Naive thymus-derived CD8-positive, alpha-beta T cell (primary cell): ENCODE measurements at regions not wholly inside any gene's neighbourhood (a gene's known extent, or its start where the extent isn't known, plus 50 kb on each side); places are given as distances from the start of the nearest gene placed in this dataset.

Source experiments
- ATAC-seq, 2 donors: fragments of 150-1000 bp; cut with Tn5 transposase in 1 of 2; sonication (Bioruptor Pico), chemical (Tn5 transposase) in 1 of 2; 1 replicate in 1 of 2; 2 replicates in 1 of 2; pipeline ENCODE4 v1.10.0; 2021; ENCODE audit warnings: mild to moderate bottlenecking in 2 of 2, moderate library complexity in 2 of 2
- POLR2A ChIA-PET: fragments of 350-600 bp; sonication (Branson Sonifier 250); formaldehyde crosslinking; loops from one replicate; lab custom pipeline; 2021; ENCODE audit warnings: antibody characterized with exemption; lab: Charles Lee
- DNase-seq, 10 donors: peaks; one replicate each; pipeline versions ENCODE4 v3.0.0 to v3.0.0-alpha.2; 2020 to 2022
- H3K27ac Mint-ChIP-seq, 10 donors: one replicate each; pipeline ENCODE4 v1.8.0; 2020 to 2022; ENCODE audit warnings: mild to moderate bottlenecking in 10 of 10, mixed read lengths in 10 of 10, moderate library complexity in 4 of 10, inconsistent platforms in 1 of 10
- H3K27me3 Mint-ChIP-seq, 5 donors: one replicate each; pipeline ENCODE4 v1.8.0; 2021 to 2022; ENCODE audit warnings: mixed read lengths in 5 of 5
- H3K36me3 Mint-ChIP-seq, 3 donors: one replicate each; pipeline ENCODE4 v1.8.0; 2020 to 2022; ENCODE audit warnings: mixed read lengths in 3 of 3, mild to moderate bottlenecking in 2 of 3, inconsistent platforms in 1 of 3
- H3K4me1 Mint-ChIP-seq, 4 donors: one replicate each; pipeline ENCODE4 v1.8.0; 2021 to 2022; ENCODE audit warnings: mixed read lengths in 4 of 4
- H3K4me3 Mint-ChIP-seq, 10 donors: one replicate each; pipeline ENCODE4 v1.8.0; 2020 to 2022; ENCODE audit warnings: mild to moderate bottlenecking in 10 of 10, mixed read lengths in 10 of 10, moderate library complexity in 6 of 10, inconsistent platforms in 1 of 10
- H3K9me3 Mint-ChIP-seq, 9 donors: one replicate each; pipeline ENCODE4 v1.8.0; 2020 to 2022; ENCODE audit warnings: mixed read lengths in 9 of 9, mild to moderate bottlenecking in 3 of 9, inconsistent platforms in 1 of 9, moderate library complexity in 1 of 9

- Mint-ChIP-seq H3K4me1 (peaks cover 0 to 4% (median 0%) of the 10 kb centered on the region in 4 donors), H3K27me3 (no peaks in the 10 kb centered on the region), H3K36me3 (peaks cover 15 to 76% (median 28%) of the 10 kb centered on the region in 3 donors), H3K9me3 (no peaks in the 10 kb centered on the region), H3K27ac (no peak overlapping the region), H3K4me3 (no peak overlapping the region)
- ATAC-seq: no peak
- POLR2A ChIA-PET: no interaction called here
- no peak for DNase-seq
Measured at GRCh38 chr4:122203407-122203806, 51.3 kb downstream of the BLTP1 start.

- ATAC-seq: no peak
- H3K27ac Mint-ChIP-seq: no peak overlapping the region
Measured at GRCh38 chr4:122205687-122206086, 53.6 kb downstream of the BLTP1 start.

GRCh38 chr4:122212880-122213279 lies 60.7 kb downstream of the BLTP1 start:
- DNase-seq (peak in 2 of 10 donors; percentile 1), ATAC-seq (no peak)
- H3K27ac Mint-ChIP-seq: peak overlapping the region in 3 of 10 donors; percentile 43 to 54 (median 53)
- peaks cover 0 to 4% (median 0%) of the 10 kb centered on the region in 9 donors for H3K9me3 Mint-ChIP-seq
- H3K4me1 Mint-ChIP-seq: peaks cover 3 to 13% (median 9%) of the 10 kb centered on the region in 4 donors
- H3K36me3 Mint-ChIP-seq: peaks cover 14 to 63% (median 37%) of the 10 kb centered on the region in 3 donors
- no peak overlapping the region for H3K4me3 Mint-ChIP-seq
- no peaks in the 10 kb centered on the region for H3K27me3 Mint-ChIP-seq
- POLR2A ChIA-PET: interaction anchor here (0.7 kb wide), 1 partner anchor 10 kb away, joined by 3 read pairs; no protein-coding TSS in a partner anchor

More at GRCh38 chr4:122205687-122206086, 53.6 kb downstream of the BLTP1 start:
- Mint-ChIP-seq H3K4me3 (no peak overlapping the region), H3K27me3 (no peaks in the 10 kb centered on the region), H3K36me3 (peaks cover 15 to 70% (median 29%) of the 10 kb centered on the region in 3 donors), H3K9me3 (no peaks in the 10 kb centered on the region), H3K4me1 (peaks cover 0 to 4% (median 0%) of the 10 kb centered on the region in 4 donors)
- POLR2A ChIA-PET: no interaction called here
- no peak for DNase-seq

- ATAC-seq (no peak), DNase-seq (peak in 1 of 10 donors; percentile 2)
- POLR2A ChIA-PET: interaction anchor here (0.6 kb wide), 1 partner anchor 1192 kb away, joined by 3 read pairs; no protein-coding TSS in a partner anchor
- H3K4me3 Mint-ChIP-seq: no peak overlapping the region
- peaks cover 0 to 4% (median 0%) of the 10 kb centered on the region in 9 donors for H3K9me3 Mint-ChIP-seq
- no peaks in the 10 kb centered on the region for H3K27me3 Mint-ChIP-seq
- H3K36me3 Mint-ChIP-seq: peaks cover 18 to 72% (median 31%) of the 10 kb centered on the region in 3 donors
- no peak overlapping the region for H3K27ac Mint-ChIP-seq
- peaks cover 3 to 18% (median 9%) of the 10 kb centered on the region in 4 donors for H3K4me1 Mint-ChIP-seq
Measured at GRCh38 chr4:122218762-122219161, 66.6 kb downstream of the BLTP1 start.

GRCh38 chr4:122219356-122219755 lies 67.2 kb downstream of the BLTP1 start:
- Mint-ChIP-seq H3K4me1 (peaks cover 3 to 18% (median 9%) of the 10 kb centered on the region in 4 donors), H3K36me3 (peaks cover 18 to 76% (median 31%) of the 10 kb centered on the region in 3 donors), H3K4me3 (no peak overlapping the region), H3K27ac (peak overlapping the region in 1 of 10 donors; percentile 47), H3K9me3 (peaks cover 0 to 4% (median 0%) of the 10 kb centered on the region in 9 donors), H3K27me3 (no peaks in the 10 kb centered on the region)
- DNase-seq (no peak), ATAC-seq (no peak)
- POLR2A ChIA-PET: no interaction called here

- Mint-ChIP-seq H3K4me1 (peaks cover 3 to 18% (median 9%) of the 10 kb centered on the region in 4 donors), H3K4me3 (no peak overlapping the region), H3K36me3 (peaks cover 12 to 80% (median 19%) of the 10 kb centered on the region in 3 donors), H3K27me3 (no peaks in the 10 kb centered on the region), H3K27ac (peak overlapping the region in 1 of 10 donors; percentile 69), H3K9me3 (no peaks in the 10 kb centered on the region)
- DNase-seq: peak in 2 of 10 donors; percentile 7 to 11
- peak in 1 of 2 donors; percentile 45 for ATAC-seq
- POLR2A ChIA-PET: no interaction called here
Measured at GRCh38 chr4:122221322-122221721, 69.2 kb downstream of the BLTP1 start.

- DNase-seq: peak in 2 of 10 donors; percentile 3 to 6
- peaks cover 0 to 8% (median 2%) of the 10 kb centered on the region in 4 donors for H3K4me1 Mint-ChIP-seq
- H3K27me3 Mint-ChIP-seq: no peaks in the 10 kb centered on the region
- H3K36me3 Mint-ChIP-seq: peaks cover 7 to 77% (median 14%) of the 10 kb centered on the region in 3 donors
- ATAC-seq: no peak
- H3K27ac Mint-ChIP-seq: no peak overlapping the region
- H3K9me3 Mint-ChIP-seq: no peaks in the 10 kb centered on the region
- POLR2A ChIA-PET: no interaction called here
- no peak overlapping the region for H3K4me3 Mint-ChIP-seq
Measured at GRCh38 chr4:122224348-122224747, 72.2 kb downstream of the BLTP1 start.

GRCh38 chr4:122227202-122227601 lies 75.1 kb downstream of the BLTP1 start:
- Mint-ChIP-seq H3K4me1 (no peaks in the 10 kb centered on the region), H3K27me3 (no peaks in the 10 kb centered on the region), H3K9me3 (no peaks in the 10 kb centered on the region), H3K27ac (no peak overlapping the region), H3K4me3 (no peak overlapping the region), H3K36me3 (peaks cover 0 to 81% (median 23%) of the 10 kb centered on the region in 3 donors)
- POLR2A ChIA-PET: no interaction called here
- ATAC-seq (no peak), DNase-seq (no peak)

GRCh38 chr4:122229857-122230256 lies 77.7 kb downstream of the BLTP1 start:
- POLR2A ChIA-PET: no interaction called here
- peaks cover 0 to 3% (median 0%) of the 10 kb centered on the region in 4 donors for H3K4me1 Mint-ChIP-seq
- no peak overlapping the region for H3K4me3 Mint-ChIP-seq
- H3K27ac Mint-ChIP-seq: peak overlapping the region in 1 of 10 donors; percentile 73
- H3K36me3 Mint-ChIP-seq: peaks cover 0 to 79% (median 32%) of the 10 kb centered on the region in 3 donors
- H3K27me3 Mint-ChIP-seq: no peaks in the 10 kb centered on the region
- no peak for DNase-seq
- ATAC-seq: no peak
- no peaks in the 10 kb centered on the region for H3K9me3 Mint-ChIP-seq

GRCh38 chr4:122232633-122233032 lies 80.5 kb downstream of the BLTP1 start:
- no peaks in the 10 kb centered on the region for H3K9me3 Mint-ChIP-seq
- H3K4me3 Mint-ChIP-seq: no peak overlapping the region
- H3K27me3 Mint-ChIP-seq: no peaks in the 10 kb centered on the region
- no peak for DNase-seq
- H3K36me3 Mint-ChIP-seq: peaks cover 4 to 82% (median 43%) of the 10 kb centered on the region in 3 donors
- H3K4me1 Mint-ChIP-seq: peaks cover 0 to 5% (median 0%) of the 10 kb centered on the region in 4 donors
- H3K27ac Mint-ChIP-seq: no peak overlapping the region
- POLR2A ChIA-PET: no interaction called here
- ATAC-seq: no peak

- ATAC-seq (no peak), DNase-seq (no peak)
- H3K9me3 Mint-ChIP-seq: no peaks in the 10 kb centered on the region
- H3K27ac Mint-ChIP-seq: no peak overlapping the region
- H3K4me1 Mint-ChIP-seq: peaks cover 0 to 5% (median 0%) of the 10 kb centered on the region in 4 donors
- peaks cover 14 to 82% (median 47%) of the 10 kb centered on the region in 3 donors for H3K36me3 Mint-ChIP-seq
- H3K4me3 Mint-ChIP-seq: no peak overlapping the region
- POLR2A ChIA-PET: no interaction called here
- no peaks in the 10 kb centered on the region for H3K27me3 Mint-ChIP-seq
Measured at GRCh38 chr4:122234686-122235085, 82.6 kb downstream of the BLTP1 start.

GRCh38 chr4:122243785-122244184 lies 91.7 kb downstream of the BLTP1 start:
- no peaks in the 10 kb centered on the region for H3K27me3 Mint-ChIP-seq
- ATAC-seq (no peak), DNase-seq (no peak)
- POLR2A ChIA-PET: no interaction called here
- H3K27ac Mint-ChIP-seq: peak overlapping the region in 1 of 10 donors; percentile 19
- H3K4me3 Mint-ChIP-seq: no peak overlapping the region
- no peaks in the 10 kb centered on the region for H3K4me1 Mint-ChIP-seq
- H3K36me3 Mint-ChIP-seq: peaks cover 1 to 73% (median 21%) of the 10 kb centered on the region in 3 donors
- H3K9me3 Mint-ChIP-seq: no peaks in the 10 kb centered on the region

GRCh38 chr4:122244764-122245163 lies 92.6 kb downstream of the BLTP1 start:
- H3K27me3 Mint-ChIP-seq: no peaks in the 10 kb centered on the region
- H3K27ac Mint-ChIP-seq: no peak overlapping the region
- peaks cover 0 to 74% (median 23%) of the 10 kb centered on the region in 3 donors for H3K36me3 Mint-ChIP-seq
- no peak overlapping the region for H3K4me3 Mint-ChIP-seq
- DNase-seq (no peak), ATAC-seq (no peak)
- H3K4me1 Mint-ChIP-seq: no peaks in the 10 kb centered on the region
- POLR2A ChIA-PET: no interaction called here
- H3K9me3 Mint-ChIP-seq: no peaks in the 10 kb centered on the region
